ENCODE measurements at regions not wholly inside any gene's neighbourhood (a gene's known extent, or its start where the extent isn't known, plus 50 kb on each side); places are given as distances from the start of the nearest gene placed in this dataset.

DNA sequence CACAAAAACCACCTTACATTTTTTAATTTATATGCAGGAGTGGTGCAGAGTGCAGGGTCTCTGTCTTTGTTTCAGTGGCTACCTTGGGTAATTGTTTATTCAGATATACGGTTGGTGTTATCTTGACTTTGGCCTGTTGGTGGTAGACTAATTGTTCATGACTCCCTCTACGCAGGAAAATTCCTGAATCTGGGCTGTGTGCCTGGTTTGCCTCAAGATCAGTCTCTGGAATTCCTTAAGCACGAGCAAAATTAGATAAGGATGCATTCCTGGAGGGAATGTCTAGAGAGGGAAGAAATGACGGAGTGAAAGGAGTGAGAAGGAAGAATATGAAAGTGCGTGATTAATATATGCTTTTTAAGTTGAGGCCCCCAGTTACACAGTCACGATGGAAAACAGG, 576.9 kb upstream of the PCDH10 start:
- TF ChIP-seq, protein P1, sequence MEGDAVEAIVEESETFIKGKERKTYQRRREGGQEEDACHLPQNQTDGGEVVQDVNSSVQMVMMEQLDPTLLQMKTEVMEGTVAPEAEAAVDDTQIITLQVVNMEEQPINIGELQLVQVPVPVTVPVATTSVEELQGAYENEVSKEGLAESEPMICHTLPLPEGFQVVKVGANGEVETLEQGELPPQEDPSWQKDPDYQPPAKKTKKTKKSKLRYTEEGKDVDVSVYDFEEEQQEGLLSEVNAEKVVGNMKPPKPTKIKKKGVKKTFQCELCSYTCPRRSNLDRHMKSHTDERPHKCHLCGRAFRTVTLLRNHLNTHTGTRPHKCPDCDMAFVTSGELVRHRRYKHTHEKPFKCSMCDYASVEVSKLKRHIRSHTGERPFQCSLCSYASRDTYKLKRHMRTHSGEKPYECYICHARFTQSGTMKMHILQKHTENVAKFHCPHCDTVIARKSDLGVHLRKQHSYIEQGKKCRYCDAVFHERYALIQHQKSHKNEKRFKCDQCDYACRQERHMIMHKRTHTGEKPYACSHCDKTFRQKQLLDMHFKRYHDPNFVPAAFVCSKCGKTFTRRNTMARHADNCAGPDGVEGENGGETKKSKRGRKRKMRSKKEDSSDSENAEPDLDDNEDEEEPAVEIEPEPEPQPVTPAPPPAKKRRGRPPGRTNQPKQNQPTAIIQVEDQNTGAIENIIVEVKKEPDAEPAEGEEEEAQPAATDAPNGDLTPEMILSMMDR (IDR thresholded peaks at IDR 0.05) = no peak
- TF ChIP-seq POLR2A (IDR thresholded peaks at IDR 0.05) (no peak), POLR2AphosphoS5 (IDR thresholded peaks at IDR 0.05) (no peak)
